HG03460 (cell line): ENCODE measurements at regions not wholly inside any gene's neighbourhood (a gene's known extent, or its start where the extent isn't known, plus 50 kb on each side); places are given as distances from the start of the nearest gene placed in this dataset.

Source experiments
- ATAC-seq: cut with Tn5 transposase; IDR thresholded peaks from one replicate; pipeline ENCODE4 v1.9.1; 2021; ENCODE audit not compliant: unreplicated experiment

DNA sequence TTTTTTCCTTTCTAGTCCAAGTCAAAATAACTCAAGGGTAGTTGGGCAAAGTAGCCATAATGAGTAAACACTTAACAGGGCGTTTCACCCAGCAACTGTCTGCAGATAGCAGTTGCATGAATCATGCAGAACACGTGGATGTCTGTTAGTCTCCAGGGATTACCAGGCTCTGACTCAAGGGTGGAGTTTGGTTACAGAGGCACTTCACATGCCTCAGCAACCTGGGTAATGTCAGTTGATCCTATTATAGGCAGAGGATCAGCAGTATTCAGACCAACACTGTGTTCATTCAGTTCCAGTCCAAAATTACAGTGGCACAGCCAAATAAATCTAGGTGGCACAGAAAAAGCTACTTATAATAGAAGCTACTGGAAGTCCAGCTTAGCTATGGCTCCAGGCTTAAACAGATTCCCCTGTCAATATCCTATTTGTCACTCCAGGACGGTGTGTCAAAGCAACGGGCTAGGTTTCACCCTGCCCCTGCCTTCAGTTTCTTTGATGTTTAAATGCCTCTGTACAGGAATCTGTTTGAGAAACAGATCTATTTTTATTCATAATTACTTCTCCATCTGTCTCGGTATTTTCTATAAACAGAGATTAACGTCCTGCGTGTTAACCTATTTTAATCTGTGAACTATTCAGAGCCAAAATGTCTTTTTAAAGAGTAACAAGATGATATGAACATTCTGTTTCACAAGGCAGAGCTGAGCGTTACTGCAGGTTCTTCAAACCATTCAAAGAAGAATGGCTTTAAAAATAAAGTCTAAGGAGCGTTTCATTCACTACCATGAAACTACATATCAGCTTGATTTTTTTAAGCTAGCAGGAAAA lies 162.6 kb upstream of the AKR1E2 start:
- peak; percentile 87 for ATAC-seq

DNA sequence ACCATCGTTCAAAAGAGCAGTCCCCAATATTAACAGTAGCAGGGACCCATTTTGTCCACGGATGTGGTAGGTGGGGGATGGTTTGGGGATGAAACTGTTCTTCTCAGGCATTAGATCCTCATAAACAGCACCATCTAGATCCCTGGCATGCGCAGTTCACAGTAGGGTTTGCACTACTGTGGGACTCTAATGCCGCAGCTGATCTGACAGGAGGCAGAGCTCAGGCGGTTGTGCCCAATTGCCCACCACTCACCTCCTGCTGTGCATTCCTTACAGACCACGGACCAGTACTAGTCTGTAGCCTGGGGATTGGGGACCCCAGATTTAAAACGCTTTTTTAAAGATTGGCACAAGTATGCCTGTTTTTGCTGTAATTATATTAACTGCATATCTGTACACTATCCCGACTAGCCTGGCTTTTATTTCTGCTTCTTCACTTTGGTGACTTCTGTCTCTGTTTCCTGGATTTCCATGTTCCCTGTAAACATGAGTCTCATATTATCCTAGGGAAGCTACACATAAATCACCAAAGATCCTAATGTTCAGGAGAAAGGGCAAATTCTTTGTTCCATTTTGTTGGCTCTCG lies 163.3 kb upstream of the AKR1E2 start:
- ATAC-seq, result no peak

DNA sequence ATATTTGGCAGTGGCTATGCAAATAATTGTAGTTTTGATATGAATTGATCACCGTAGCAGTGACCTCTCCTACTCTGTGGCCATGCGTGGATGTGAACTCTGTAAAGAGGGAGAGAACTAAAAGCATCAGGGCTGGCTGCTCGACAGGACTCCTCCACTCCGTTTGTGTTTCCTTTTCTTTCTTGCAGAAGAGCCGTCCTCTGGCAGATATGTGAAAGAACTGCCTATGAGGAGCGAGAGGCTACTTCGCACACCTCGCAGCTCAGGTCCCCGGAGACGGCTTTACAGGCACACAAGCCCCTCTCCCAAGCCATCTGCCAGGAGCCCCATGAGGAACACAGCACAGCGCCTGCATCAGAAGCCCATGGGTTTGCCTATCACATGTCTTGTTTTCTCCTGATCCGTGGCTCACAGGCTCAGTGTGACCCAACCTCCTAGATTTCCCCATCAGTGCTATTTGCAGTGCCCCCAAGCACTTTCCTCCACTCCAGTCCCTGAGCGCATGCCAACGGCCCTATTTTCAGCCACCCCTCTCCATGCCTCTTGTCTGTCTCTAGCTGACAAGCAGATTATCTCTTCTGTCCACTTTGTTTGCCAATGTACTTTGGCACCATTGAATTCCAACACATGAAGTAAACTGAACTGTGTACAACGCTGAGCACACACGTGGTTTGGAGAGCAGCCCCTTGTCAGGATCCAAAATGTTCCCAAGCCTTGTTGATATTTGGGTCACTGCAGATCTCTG lies 164.3 kb upstream of the AKR1E2 start:
- ATAC-seq, result no peak

DNA sequence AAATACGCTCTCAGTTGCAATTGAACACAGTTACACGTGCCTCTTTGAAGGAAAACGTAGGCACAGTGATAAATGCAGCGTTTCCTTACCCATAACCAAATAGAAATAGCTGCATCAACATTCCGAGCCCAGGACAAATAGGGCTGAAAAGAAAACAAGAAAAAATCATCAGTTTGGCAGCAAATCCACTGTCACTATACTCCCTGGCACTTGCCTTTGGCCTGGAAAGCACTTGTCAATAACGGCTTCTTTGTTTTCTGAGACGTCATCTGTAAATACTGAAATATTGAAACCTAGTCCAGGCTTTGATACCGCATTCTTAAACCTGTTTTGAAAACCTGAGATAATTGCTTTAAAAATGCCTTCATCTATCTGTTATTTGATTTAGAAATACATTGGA lies 167.2 kb upstream of the AKR1E2 start:
- no peak for ATAC-seq

DNA sequence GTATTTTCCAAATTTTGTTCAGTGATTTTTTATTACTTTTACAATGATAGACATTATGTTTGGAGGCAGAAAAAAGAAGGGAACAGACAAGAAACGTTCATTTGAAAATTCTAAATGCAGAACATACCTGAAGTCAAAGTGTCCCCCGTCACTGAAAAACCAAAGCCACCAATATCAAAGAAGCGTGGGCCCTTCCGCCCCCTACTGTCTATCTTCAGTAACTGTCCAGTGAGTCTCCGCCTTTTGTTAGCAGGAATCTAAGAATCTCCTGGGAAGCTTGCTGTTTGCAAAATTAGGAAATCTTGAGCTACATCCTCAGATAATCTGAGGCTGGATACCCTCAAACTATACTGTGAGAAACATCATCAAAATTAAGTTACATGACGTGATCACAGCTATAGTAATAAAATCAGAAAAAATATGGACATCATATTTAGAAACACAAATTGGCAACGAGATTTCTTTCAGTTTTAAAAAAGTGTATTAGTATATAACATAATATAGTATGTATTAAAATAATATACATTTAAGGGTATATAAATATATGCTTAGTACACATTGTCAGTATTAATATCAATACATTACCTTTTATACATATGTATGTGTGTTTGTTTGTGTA lies 169.3 kb upstream of the AKR1E2 start:
- ATAC-seq, result no peak

DNA sequence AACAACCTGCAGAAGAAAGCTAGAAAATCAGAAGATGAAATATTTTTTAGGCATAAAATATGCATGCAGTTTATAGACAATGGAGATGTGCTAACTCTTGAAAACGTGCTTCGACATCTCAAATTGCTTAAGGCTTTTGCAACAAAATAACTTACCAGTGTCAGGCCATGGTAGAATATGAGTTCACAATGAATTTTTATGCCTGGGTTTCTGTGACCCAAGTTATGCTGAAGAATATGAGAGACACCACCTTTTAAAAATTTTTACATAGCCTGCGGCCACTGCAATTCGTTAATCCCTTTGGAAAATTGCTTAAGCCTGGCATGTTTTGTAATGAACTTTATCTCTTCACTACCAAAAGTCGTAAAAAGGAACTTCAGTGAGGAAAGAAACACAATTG lies 170.1 kb upstream of the AKR1E2 start:
- no peak for ATAC-seq

DNA sequence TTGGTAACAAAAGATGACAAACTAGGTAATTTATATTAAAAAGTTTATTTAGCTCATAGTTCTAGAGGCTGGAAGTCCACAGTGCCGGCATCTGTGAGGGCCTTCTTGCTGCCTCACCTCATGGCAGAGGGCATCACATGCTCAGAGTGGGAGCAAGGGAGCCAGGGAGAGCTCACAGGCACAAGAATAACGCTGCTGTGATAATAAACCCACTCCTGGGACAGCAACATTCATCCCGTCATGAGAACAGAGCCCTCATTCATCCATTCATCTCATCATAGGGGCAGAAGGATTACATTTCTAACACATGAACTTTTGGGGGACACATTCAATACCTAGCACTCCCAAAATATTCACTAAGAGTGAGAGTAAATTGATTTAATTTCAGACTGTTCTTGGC lies 170.6 kb upstream of the AKR1E2 start:
- ATAC-seq, result no peak

DNA sequence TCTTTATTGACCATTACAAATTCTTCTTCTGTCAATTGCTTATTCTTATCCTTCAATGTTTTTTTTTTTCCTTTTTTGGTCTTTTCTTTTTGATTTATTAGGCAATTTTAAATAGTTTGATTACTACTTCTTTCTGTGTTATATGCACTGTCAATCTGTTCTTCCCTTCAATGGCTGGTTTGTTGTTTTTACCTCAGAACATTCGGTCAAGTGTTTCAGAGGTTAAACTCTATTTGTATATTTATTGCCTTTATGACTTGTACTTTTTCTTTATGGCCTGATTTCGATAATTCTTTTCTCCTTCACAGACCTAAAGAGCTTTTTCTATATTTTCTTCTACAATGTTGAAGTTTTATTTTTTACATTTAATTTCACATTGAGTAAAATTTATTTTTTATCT lies 171.5 kb upstream of the AKR1E2 start:
- no peak for ATAC-seq

DNA sequence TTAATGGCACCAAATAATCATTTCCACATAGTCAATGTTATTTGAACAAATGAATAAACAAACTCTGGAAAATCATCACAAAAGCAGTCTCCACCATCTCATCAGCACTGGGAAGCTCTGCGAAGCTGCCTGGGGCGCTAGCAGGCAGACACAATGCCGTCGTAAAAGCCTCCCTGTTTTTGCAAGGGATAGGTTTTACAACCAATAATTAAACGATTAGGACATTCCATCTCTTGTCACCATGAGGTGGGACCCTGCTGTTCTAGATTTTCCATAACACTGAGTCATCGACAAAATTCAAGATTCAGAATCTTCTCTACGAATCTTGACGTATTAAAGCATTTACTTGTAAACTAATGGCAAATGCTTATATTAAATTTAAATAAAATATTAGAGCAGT lies 172.8 kb upstream of the AKR1E2 start:
- no peak for ATAC-seq

DNA sequence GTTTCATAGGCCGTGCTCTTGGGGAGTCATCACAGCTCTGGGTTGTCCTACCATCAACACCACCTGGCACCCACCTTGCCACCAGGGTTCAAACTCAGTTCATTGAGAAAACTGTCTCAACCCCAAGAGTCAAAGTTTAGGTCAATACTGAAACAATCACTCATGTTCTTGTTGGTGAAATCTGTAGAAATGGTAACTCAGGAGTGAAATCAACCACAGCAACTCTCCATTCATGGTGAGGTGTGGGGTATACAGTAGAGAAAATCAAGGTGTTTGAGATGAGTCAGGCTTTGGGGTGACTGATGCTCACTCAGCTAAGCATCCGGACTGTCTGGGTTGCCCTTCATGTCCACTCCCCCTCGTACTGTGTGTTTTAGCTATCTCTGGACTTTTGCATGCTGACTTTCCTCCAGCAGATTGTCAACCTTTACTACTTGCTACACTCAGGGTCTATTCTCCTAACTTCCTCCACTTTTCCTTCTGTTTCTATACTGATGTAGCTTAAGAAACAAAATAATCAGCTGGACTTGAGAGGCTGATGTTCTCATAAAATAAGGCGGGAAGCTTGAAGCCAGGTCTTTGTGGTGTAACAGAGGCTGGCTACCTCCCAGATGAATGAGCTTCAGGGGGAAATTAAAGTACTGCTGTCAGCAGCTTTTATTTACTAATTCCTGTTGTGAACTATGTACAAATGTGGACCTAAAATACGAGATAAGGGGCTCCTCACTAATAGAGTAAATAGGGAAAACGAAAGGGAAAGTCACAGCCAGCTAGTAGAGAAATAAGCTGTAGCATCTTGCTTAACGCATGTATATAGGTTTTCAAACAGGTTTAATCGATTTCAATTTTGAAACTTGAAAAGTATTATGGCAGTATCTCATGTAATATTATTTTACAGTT lies 173.6 kb upstream of the AKR1E2 start:
- ATAC-seq, result peak; percentile 63

DNA sequence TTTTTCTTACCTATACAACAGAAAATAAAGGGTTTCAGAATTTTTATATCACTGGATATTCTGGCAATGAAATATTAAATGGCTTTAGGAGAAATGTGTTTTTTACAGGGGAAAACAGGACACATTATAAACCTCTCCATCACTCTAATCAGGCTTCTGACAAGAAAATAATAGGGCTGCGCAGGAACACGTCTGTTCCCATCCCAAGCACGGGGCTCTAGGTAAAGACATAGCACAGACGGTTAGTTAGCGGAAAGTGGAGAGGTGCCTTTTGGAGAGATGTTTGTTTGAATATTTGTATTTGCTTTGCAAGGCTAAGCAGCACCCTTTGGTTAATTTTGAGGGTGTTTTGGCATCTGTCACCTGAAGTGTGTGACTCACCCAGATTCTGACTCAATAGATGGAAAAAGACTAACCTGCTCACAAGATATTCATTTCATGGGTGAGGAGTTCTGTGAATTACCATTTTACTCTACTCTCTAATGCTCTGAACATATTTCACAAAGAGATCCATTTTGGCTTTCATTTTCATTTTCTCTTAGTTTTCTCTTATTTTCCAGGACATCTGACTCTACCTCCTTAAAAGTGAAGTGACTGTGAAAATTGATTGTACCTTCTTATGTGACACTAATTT lies 174.5 kb upstream of the AKR1E2 start:
- peak; percentile 39 for ATAC-seq

DNA sequence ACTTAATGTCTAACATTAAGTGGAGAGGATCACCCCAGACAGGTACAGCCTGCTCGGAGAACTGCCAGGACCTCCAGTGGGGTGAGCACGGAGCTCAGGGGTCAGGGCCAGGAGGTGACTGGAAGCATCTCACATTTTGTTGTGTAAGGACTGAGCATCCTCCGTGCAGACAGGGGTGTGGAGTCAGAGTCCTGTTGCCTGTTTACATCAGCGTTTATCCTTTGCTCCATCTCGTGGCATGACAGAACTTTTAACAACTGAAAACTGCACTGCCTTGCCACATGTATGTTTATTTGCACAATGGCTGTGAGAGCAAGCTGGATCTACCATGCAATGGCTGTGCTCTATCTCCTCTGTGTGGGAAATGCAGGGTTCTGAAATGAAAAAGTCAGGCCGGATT lies 175.4 kb upstream of the AKR1E2 start:
- no peak for ATAC-seq

DNA sequence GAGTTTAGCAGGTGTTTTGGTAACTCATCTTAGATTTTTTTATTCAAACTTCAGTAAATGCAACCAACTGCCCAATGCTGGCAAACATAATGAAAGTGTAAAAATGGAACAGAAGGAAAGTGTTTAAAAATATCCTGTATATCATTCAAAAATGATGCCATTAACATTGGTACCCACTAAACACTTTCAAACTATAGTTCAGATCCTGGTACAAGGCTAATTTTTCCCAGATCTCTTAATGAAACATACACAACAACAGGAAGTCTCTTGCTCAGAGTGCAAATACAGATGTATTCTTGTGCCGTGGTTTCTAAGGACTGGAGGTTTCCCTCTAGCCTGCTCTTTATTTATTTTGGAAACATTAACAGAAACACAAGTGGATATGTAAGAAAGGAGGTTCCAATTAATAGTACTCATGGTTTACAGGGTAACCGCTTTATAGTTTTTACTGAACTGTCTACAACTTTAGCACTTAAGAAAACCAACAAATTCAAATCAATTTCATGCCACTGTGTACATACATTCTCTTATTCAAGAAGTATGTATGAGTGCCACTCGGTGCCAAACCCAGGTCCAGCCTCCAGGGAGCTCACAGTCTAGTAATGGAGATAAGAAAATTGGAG lies 176.0 kb upstream of the AKR1E2 start:
- ATAC-seq, result no peak

DNA sequence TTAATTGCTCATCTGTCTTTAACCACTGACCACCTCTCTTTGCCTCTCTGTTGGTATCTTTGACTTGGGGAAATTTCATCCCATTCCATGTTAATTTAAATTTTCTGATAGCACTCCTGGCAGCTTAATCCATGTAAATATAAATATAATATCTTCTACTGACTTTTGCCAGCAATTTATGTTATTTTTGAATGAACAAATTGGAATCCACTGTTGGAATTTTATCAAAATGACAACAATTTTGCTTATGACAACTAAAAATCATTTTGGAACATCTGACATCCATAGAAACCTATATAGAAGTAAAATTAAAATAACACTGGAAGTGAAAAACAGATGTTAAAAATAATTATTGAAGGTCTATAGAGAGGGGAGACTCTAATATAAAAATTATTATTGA lies 176.5 kb upstream of the AKR1E2 start:
- no peak for ATAC-seq

DNA sequence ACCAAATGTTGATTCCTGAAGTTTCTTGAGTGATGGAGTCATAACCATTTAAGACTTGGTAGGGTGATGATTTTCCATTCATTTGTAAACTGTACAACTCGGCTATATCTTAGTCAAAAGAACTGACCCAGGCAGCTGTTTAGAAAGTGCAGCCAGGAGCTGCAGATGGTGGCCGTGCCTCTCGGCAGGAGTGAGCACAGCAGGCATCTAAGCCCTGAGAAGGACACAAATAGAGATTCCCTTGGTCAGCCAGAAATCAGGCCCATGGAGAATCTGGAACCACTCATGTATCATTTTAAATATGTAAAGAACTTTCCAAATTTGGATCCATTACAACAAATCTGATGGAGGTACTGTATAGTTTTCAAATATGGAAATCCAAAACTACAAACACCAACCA lies 177.0 kb upstream of the AKR1E2 start:
- no peak for ATAC-seq

DNA sequence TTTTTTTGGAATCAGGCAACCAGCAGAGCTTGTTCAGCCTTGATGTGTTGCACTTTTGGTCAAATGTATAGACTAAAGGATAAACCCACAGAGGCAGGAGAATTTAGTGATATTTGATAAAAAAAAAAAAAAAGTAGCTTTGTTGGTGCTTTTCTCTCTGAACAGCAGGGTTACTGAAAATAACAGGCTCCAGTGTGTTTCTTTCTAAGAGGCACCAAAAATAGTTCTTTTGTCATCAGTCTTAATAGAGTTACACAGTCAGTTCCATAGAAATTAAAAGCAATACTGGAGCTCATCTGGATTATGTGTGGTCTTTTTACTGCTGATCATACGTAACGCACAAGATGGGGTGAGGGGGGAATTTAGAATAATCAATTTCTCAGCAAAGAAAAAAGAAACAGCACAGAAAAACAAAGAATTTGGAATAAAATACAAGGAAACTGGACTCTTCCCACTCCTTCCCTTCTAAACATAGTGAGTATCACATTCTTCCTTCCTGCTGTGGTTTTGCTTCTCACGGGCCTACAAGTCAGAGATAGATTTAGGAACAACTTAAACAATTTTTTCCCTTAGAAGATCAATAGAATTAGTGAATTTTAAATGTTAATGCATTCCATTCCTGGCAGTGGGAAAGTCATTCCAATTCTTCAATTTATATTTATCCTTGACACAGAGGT lies 178.8 kb upstream of the AKR1E2 start:
- no peak for ATAC-seq

DNA sequence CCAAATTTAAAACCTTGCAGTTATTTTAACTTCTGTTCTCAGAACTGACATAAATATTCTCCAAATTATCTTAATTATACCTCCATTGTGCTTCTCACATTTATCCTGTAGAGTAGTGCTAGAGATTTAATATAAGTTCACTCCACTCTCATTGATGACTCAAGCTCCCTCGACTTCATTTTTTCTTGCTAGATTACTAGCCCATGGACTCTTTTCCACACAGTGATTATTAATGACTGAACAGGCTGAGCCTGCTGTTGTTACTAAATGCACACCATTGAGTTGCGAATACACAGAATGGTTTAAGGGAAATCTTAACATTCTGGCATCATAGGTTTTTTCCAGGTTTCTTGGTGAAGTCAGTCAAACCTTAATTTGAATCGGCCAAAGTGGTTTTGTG lies 179.5 kb upstream of the AKR1E2 start:
- no peak for ATAC-seq

DNA sequence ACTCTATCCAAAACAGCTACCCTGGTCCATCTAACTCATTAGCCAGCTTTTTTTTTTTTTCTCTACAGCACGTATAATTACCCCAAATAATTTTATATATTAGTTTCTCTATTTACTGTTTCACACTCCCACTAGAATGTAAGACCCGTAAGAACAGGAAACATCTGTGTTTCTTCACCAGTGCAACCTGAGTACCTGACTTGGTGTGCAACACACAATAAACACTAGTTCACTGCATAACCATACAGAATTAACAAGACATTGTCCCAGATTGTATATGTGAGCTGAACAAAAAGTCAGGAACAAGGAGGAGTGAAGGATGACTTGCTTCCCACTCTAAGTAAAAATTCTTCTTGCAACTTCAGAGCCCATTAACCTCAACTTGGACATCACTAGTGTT lies 180.2 kb upstream of the AKR1E2 start:
- ATAC-seq, result no peak

DNA sequence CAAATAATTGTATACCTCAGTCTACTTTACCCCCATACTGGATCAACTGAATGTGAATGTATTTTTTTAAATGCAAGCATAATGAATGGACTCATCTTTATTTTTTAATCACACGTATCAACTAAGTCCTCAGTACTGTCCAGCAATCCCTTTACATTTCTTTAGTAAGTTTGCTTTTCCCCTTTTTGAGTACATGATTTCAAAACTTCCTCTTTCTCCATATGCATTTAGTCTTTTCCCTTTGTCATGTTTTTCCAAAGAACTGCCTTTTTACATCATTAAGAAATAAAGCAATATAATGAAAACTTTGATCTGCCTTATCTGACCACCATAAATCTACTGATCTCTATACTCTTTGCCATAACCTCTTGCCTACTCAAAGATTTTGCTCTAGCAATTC lies 182.5 kb upstream of the AKR1E2 start:
- ATAC-seq, result no peak
